ENCODE measurements at regions not wholly inside any gene's neighbourhood (a gene's known extent, or its start where the extent isn't known, plus 50 kb on each side); places are given as distances from the start of the nearest gene placed in this dataset.

- TF ChIP-seq GATA3 (IDR thresholded peaks at IDR 0.05; ENCODE audit: low read depth, low read length) (no peak), GATA2 (IDR thresholded peaks at IDR 0.05; ENCODE audit: low read depth, low read length) (no peak)
Measured at GRCh38 chr9:95755421-95755730, 120.1 kb upstream of the ERCC6L2 start.

All from SH-SY5Y (cell line).